ENCODE measurements at regions not wholly inside any gene's neighbourhood (a gene's known extent, or its start where the extent isn't known, plus 50 kb on each side); places are given as distances from the start of the nearest gene placed in this dataset.

- DNase-seq (ENCODE audit: low read depth): no peak
- no peak overlapping the region for H3K4me3 ChIP-seq (ENCODE audit: low read depth, low read length)
- TF ChIP-seq CTCF (conservative IDR thresholded peaks at IDR 0.05; ENCODE audit: low read depth, low read length): no peak
These were observed 328.1 kb downstream of the BCL11B start for GRCh38 chr14:98943907-98944306.

GRCh38 chr14:98944989-98945388, 327.0 kb downstream of the BCL11B start:
- H3K4me3 ChIP-seq (ENCODE audit: low read depth, low read length): no peak overlapping the region
- no peak for DNase-seq (ENCODE audit: low read depth)
- TF ChIP-seq CTCF (conservative IDR thresholded peaks at IDR 0.05; ENCODE audit: low read depth, low read length): no peak

- no peak for TF ChIP-seq CTCF (conservative IDR thresholded peaks at IDR 0.05; ENCODE audit: low read depth, low read length)
- no peak overlapping the region for H3K4me3 ChIP-seq (ENCODE audit: low read depth, low read length)
- DNase-seq (ENCODE audit: low read depth): no peak
These were observed 326.1 kb downstream of the BCL11B start for GRCh38 chr14:98945611-98946570.

GRCh38 chr14:98946940-98947339, 325.1 kb downstream of the BCL11B start:
- TF ChIP-seq CTCF (conservative IDR thresholded peaks at IDR 0.05; ENCODE audit: low read depth, low read length): no peak
- H3K4me3 ChIP-seq (ENCODE audit: low read depth, low read length): no peak overlapping the region
- DNase-seq (ENCODE audit: low read depth): no peak

- no peak for TF ChIP-seq CTCF (conservative IDR thresholded peaks at IDR 0.05; ENCODE audit: low read depth, low read length)
- DNase-seq (ENCODE audit: low read depth): no peak
- H3K4me3 ChIP-seq (ENCODE audit: low read depth, low read length): no peak overlapping the region
These were observed 323.9 kb downstream of the BCL11B start for GRCh38 chr14:98947911-98948595.

- DNase-seq (ENCODE audit: low read depth): no peak
- no peak for TF ChIP-seq CTCF (conservative IDR thresholded peaks at IDR 0.05; ENCODE audit: low read depth, low read length)
- no peak overlapping the region for H3K4me3 ChIP-seq (ENCODE audit: low read depth, low read length)
These were observed 322.9 kb downstream of the BCL11B start for GRCh38 chr14:98949051-98949450.

Data from choroid plexus epithelial cell (primary cell).